Progenitor cell of endocrine pancreas (in vitro differentiated cells): ENCODE measurements at regions not wholly inside any gene's neighbourhood (a gene's known extent, or its start where the extent isn't known, plus 50 kb on each side); places are given as distances from the start of the nearest gene placed in this dataset.

Experiments
- DNase-seq: peaks from one replicate; pipeline ENCODE4 v3.0.0; 2021; ENCODE audit warnings: low spot score; ENCODE audit not compliant: unreplicated experiment
- H3K27ac Mint-ChIP-seq: 2 replicates; pipeline ENCODE4 v1.8.0; 2021; ENCODE audit warnings: mild to moderate bottlenecking, moderate library complexity, mixed read lengths
- H3K27me3 Mint-ChIP-seq: 2 replicates; pipeline ENCODE4 v1.8.0; 2021; ENCODE audit warnings: mixed read lengths
- H3K36me3 Mint-ChIP-seq: 2 replicates; pipeline ENCODE4 v1.8.0; 2022; ENCODE audit warnings: mixed read lengths; ENCODE audit not compliant: insufficient read depth
- H3K4me1 Mint-ChIP-seq: 2 replicates; pipeline ENCODE4 v1.8.0; 2021; ENCODE audit warnings: low read depth, mixed read lengths
- H3K4me3 Mint-ChIP-seq: 2 replicates; pipeline ENCODE4 v1.8.0; 2021; ENCODE audit warnings: low read depth, mild to moderate bottlenecking, moderate library complexity, mixed read lengths
- H3K9me3 Mint-ChIP-seq: 2 replicates; pipeline ENCODE4 v1.8.0; 2021; ENCODE audit warnings: low read depth, mixed read lengths
- TF ChIP-seq, protein P1 (sequence below): fragments of 200-600 bp; sonication (generic); IDR thresholded peaks from one replicate; pipeline ENCODE4 v1.5.0; 2021; ENCODE audit warnings: antibody characterized with exemption, mild to moderate bottlenecking; ENCODE audit not compliant: unreplicated experiment

DNA sequence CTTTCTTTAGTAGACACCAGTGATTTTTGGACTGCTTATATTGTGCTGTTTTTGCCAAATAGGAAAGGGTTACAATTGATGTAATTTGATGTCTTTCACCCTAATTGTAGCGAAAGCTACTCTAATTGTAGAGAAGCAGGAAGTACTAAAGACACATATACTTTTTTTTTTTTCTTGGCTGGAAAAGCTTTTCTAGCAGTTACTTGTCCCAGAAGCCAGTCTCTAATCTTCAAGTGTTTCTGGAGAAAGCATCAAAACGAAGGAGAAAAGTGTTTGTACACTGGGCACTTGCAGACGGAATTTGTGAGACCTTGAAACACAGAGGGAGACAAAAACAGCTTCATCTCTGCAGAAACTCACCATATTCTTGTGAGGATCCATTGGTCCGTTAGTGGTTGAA lies 616.5 kb upstream of the LCORL start:
- no peaks in the 10 kb centered on the region for H3K9me3 Mint-ChIP-seq
- no peak for DNase-seq
- H3K36me3 Mint-ChIP-seq = no peaks in the 10 kb centered on the region
- no peaks in the 10 kb centered on the region for H3K4me1 Mint-ChIP-seq
- no peak overlapping the region for H3K4me3 Mint-ChIP-seq
- no peak overlapping the region for H3K27ac Mint-ChIP-seq
- TF ChIP-seq, protein P1, sequence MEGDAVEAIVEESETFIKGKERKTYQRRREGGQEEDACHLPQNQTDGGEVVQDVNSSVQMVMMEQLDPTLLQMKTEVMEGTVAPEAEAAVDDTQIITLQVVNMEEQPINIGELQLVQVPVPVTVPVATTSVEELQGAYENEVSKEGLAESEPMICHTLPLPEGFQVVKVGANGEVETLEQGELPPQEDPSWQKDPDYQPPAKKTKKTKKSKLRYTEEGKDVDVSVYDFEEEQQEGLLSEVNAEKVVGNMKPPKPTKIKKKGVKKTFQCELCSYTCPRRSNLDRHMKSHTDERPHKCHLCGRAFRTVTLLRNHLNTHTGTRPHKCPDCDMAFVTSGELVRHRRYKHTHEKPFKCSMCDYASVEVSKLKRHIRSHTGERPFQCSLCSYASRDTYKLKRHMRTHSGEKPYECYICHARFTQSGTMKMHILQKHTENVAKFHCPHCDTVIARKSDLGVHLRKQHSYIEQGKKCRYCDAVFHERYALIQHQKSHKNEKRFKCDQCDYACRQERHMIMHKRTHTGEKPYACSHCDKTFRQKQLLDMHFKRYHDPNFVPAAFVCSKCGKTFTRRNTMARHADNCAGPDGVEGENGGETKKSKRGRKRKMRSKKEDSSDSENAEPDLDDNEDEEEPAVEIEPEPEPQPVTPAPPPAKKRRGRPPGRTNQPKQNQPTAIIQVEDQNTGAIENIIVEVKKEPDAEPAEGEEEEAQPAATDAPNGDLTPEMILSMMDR = no peak
- no peaks in the 10 kb centered on the region for H3K27me3 Mint-ChIP-seq

DNA sequence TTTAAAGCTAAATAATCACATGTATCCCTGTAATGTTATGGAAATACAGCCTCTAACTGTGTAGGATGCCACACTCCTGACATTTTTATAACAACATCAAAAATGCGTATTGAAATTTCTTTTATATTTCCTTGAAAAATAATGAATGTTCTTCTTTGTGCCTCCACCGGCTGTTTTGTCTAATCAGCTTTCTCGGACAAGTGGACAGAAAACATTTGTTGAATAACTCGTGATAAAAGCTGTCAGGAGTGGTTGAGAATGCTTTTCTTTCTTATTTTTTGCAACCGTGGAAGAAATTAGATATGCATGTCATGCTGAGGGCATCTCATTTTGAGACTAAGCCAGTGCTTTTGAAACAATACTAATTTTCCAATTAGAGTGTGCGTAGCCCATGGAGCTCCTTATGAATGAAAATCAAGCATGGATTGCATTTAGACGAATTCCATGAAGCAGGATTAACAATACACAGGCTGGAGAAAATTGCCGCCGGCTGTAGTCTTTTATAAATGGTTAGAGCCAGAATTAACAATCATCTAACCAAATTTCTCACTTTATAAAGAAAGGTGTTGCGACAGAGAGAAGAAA lies 614.5 kb upstream of the LCORL start:
- TF ChIP-seq, protein P1 = no peak
- DNase-seq = no peak
- Mint-ChIP-seq H3K4me1 (no peaks in the 10 kb centered on the region), H3K4me3 (no peak overlapping the region), H3K9me3 (peaks cover 6% of the 10 kb centered on the region), H3K27me3 (no peaks in the 10 kb centered on the region), H3K27ac (no peak overlapping the region), H3K36me3 (no peaks in the 10 kb centered on the region)

DNA sequence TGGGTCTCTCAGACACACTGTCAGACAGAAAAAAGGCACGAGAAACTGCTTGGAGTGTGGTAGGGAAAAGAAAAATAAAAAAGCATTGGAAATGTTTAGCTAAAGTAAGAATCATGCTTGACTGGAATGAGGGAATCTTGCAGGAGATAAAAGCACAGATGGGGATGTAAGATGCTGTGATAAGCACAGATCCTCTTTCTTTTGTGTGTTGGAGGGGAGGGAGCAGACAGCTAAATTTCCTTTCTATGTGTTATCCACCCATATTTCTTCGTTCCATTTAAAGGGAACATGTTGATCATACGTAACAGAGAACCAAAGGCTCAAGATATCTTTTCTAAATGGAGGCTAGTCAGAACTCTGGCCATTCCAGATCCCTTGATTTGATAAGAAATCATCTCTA lies 614.0 kb upstream of the LCORL start:
- Mint-ChIP-seq H3K27ac (no peak overlapping the region), H3K36me3 (no peaks in the 10 kb centered on the region), H3K27me3 (no peaks in the 10 kb centered on the region), H3K9me3 (peaks cover 6% of the 10 kb centered on the region), H3K4me3 (no peak overlapping the region), H3K4me1 (no peaks in the 10 kb centered on the region)
- TF ChIP-seq, protein P1 = no peak
- no peak for DNase-seq

DNA sequence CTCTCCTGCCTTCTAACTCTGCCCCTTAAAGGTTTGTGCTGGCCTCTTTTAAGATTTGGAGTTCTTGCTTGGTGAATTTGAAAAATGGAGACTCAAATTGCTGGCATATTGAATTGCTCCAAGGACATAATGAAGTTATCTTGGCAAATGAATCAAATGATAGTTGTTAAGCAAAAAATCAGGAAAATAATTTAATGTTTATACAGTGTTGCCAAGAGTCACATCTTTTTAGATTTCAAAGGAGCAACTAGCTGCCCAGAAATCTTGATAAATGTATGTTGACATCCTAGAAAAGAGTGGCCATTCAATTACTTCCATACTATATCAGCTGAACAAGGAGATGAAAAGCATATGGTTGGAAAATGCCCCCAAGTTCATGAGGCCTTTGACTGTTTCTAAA lies 610.0 kb upstream of the LCORL start:
- Mint-ChIP-seq H3K9me3 (peaks cover 6% of the 10 kb centered on the region), H3K36me3 (no peaks in the 10 kb centered on the region), H3K4me3 (no peak overlapping the region), H3K27ac (no peak overlapping the region), H3K27me3 (no peaks in the 10 kb centered on the region), H3K4me1 (no peaks in the 10 kb centered on the region)
- TF ChIP-seq, protein P1 = no peak
- no peak for DNase-seq

DNA sequence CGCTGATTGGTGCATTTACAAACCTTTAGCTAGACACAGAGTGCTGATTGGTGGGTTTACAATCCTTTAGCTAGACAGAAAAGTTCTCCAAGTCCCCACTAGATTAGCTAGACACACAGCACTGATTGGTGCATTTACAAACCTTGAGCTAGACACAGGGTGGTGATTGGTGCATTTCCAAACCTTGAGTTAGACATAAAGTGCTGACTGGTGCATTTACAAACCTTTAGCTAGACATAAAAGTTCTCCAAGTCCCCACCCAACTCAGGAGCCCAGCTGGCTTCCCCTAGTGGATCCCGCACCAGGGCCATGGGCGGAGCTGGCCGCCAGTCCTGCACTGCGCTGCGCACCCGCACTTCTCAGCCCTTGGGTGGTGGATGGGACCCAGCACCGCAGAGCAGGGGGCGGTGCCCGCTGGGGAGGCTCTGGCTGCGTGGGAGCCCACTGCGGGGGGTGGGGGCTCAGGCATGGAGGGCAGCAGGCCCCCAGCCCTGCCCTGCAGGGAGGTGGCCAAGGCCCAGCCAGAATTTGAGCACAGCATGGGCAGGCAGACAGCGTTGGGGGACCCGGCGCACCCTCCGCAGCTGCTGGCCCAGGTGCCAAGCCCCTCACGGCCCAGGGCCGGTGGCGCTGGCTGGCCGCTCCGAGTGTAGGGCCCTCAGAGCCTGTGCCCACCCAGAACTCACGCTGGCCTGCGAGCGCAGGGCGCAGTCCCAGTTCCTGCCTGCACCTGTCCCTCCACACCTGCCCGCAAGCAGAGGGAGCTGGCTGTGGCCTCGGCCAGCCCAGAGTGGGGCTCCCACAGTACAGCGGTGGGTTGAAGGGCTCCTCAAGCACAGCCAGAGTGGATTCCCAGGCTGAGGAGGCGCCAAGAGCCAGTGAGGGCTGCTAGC lies 608.9 kb upstream of the LCORL start:
- TF ChIP-seq, protein P1 = no peak
- Mint-ChIP-seq H3K4me1 (no peaks in the 10 kb centered on the region), H3K27ac (no peak overlapping the region), H3K36me3 (no peaks in the 10 kb centered on the region), H3K9me3 (peaks cover 6% of the 10 kb centered on the region), H3K4me3 (no peak overlapping the region), H3K27me3 (no peaks in the 10 kb centered on the region)
- no peak for DNase-seq
